ENCODE measurements at regions not wholly inside any gene's neighbourhood (a gene's known extent, or its start where the extent isn't known, plus 50 kb on each side); places are given as distances from the start of the nearest gene placed in this dataset.

- Histone ChIP-seq H3K4me1 (no peaks in the 10 kb centered on the region), H3K9me3 (no peaks in the 10 kb centered on the region), H3K27me3 (no peaks in the 10 kb centered on the region), H3K36me3 (no peaks in the 10 kb centered on the region), H3K27ac (no peak overlapping the region), H3K4me3 (no peak overlapping the region)
- intact Hi-C loops (cut with DNase I), result no loop called here
- DNase-seq, result no peak
- no peak for FAIRE-seq
- no peak for ATAC-seq
- 60 to 65% methylated on average over 8 to 9 of the region's 9 CpGs for WGBS, 2 donors
- TF ChIP-seq, protein P1, sequence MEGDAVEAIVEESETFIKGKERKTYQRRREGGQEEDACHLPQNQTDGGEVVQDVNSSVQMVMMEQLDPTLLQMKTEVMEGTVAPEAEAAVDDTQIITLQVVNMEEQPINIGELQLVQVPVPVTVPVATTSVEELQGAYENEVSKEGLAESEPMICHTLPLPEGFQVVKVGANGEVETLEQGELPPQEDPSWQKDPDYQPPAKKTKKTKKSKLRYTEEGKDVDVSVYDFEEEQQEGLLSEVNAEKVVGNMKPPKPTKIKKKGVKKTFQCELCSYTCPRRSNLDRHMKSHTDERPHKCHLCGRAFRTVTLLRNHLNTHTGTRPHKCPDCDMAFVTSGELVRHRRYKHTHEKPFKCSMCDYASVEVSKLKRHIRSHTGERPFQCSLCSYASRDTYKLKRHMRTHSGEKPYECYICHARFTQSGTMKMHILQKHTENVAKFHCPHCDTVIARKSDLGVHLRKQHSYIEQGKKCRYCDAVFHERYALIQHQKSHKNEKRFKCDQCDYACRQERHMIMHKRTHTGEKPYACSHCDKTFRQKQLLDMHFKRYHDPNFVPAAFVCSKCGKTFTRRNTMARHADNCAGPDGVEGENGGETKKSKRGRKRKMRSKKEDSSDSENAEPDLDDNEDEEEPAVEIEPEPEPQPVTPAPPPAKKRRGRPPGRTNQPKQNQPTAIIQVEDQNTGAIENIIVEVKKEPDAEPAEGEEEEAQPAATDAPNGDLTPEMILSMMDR (IDR thresholded peaks at IDR 0.05), result no peak
Measured at GRCh38 chr16:81163671-81164070, 67.5 kb upstream of the GCSH start.

- intact Hi-C loops (cut with DNase I), result no loop called here
- FAIRE-seq (no peak), ATAC-seq (no peak), DNase-seq (no peak)
- Histone ChIP-seq H3K27ac (no peak overlapping the region), H3K4me1 (no peaks in the 10 kb centered on the region), H3K4me3 (no peak overlapping the region), H3K9me3 (no peaks in the 10 kb centered on the region), H3K27me3 (no peaks in the 10 kb centered on the region), H3K36me3 (no peaks in the 10 kb centered on the region)
- TF ChIP-seq, protein P1 (IDR thresholded peaks at IDR 0.05), result no peak
- 63 to 70% methylated on average over 6 of the region's 6 CpGs for WGBS, 2 donors
Measured at GRCh38 chr16:81158964-81159363, 62.8 kb upstream of the GCSH start.

- intact Hi-C loops (cut with DNase I), result no loop called here
- Histone ChIP-seq H3K27ac (no peak overlapping the region), H3K27me3 (no peaks in the 10 kb centered on the region), H3K36me3 (no peaks in the 10 kb centered on the region), H3K9me3 (no peaks in the 10 kb centered on the region), H3K4me3 (no peak overlapping the region), H3K4me1 (no peaks in the 10 kb centered on the region)
- 59 to 68% methylated on average over 10 of the region's 10 CpGs for WGBS, 2 donors
- no peak for ATAC-seq
- TF ChIP-seq, protein P1 (IDR thresholded peaks at IDR 0.05), result no peak
- FAIRE-seq, result no peak
- DNase-seq, result no peak
Measured at GRCh38 chr16:81155769-81156168, 59.6 kb upstream of the GCSH start.

GRCh38 chr16:81151648-81152310 is 55.6 kb upstream of the GCSH start:
- WGBS, 2 donors, result 28 to 29% methylated on average over 13 of the region's 13 CpGs
- TF ChIP-seq, protein P1 (IDR thresholded peaks at IDR 0.05), result no peak
- ATAC-seq, result no peak
- no peak for FAIRE-seq
- H3K27me3 ChIP-seq, result no peaks in the 10 kb centered on the region
- no peaks in the 10 kb centered on the region for H3K36me3 ChIP-seq
- no peak overlapping the region for H3K4me3 ChIP-seq
- no peak for DNase-seq
- H3K9me3 ChIP-seq, result no peaks in the 10 kb centered on the region
- no peak overlapping the region for H3K27ac ChIP-seq
- intact Hi-C loops (cut with DNase I), result no loop called here
- no peaks in the 10 kb centered on the region for H3K4me1 ChIP-seq

- no peak overlapping the region for H3K27ac ChIP-seq
Measured at GRCh38 chr16:81149614-81150013, 53.4 kb upstream of the GCSH start.

More at GRCh38 chr16:81149614-81150013, 53.4 kb upstream of the GCSH start:
- Histone ChIP-seq H3K4me3 (no peak overlapping the region), H3K4me1 (no peaks in the 10 kb centered on the region), H3K9me3 (no peaks in the 10 kb centered on the region), H3K36me3 (no peaks in the 10 kb centered on the region), H3K27me3 (peaks cover 0 to 3% (median 0%) of the 10 kb centered on the region in 4 donors)
- intact Hi-C loops (cut with DNase I), result no loop called here
- ATAC-seq (no peak), DNase-seq (no peak), FAIRE-seq (no peak)
- 70 to 74% methylated on average over 10 of the region's 10 CpGs for WGBS, 2 donors
- TF ChIP-seq, protein P1 (IDR thresholded peaks at IDR 0.05), result no peak
